ENCODE measurements at regions not wholly inside any gene's neighbourhood (a gene's known extent, or its start where the extent isn't known, plus 50 kb on each side); places are given as distances from the start of the nearest gene placed in this dataset.

GRCh38 chr2:180461761-180462160 is 454.7 kb upstream of the CWC22 start:
- DNase-seq (ENCODE audit: low read depth) = no peak

GRCh38 chr2:180456801-180457200 is 449.7 kb upstream of the CWC22 start:
- DNase-seq (ENCODE audit: low read depth) = no peak

GRCh38 chr2:180450841-180451240 is 443.7 kb upstream of the CWC22 start:
- DNase-seq (ENCODE audit: low read depth) = no peak

- no peak for DNase-seq (ENCODE audit: low read depth)
Observed at GRCh38 chr2:180449171-180449915, 442.2 kb upstream of the CWC22 start.

GRCh38 chr2:180446492-180446891 is 439.4 kb upstream of the CWC22 start:
- no peak for DNase-seq (ENCODE audit: low read depth)

- DNase-seq (ENCODE audit: low read depth) = no peak
Observed at GRCh38 chr2:180443888-180444287, 436.8 kb upstream of the CWC22 start.

- no peak for DNase-seq (ENCODE audit: low read depth)
Observed at GRCh38 chr2:180442860-180443644, 436.0 kb upstream of the CWC22 start.

GRCh38 chr2:180419212-180419611 is 412.1 kb upstream of the CWC22 start:
- DNase-seq (ENCODE audit: low read depth) = no peak

- DNase-seq (ENCODE audit: low read depth) = no peak
Observed at GRCh38 chr2:180416627-180417026, 409.5 kb upstream of the CWC22 start.

GRCh38 chr2:180413336-180413735 is 406.2 kb upstream of the CWC22 start:
- no peak for DNase-seq (ENCODE audit: low read depth)

- no peak for DNase-seq (ENCODE audit: low read depth)
Observed at GRCh38 chr2:180412219-180412618, 405.1 kb upstream of the CWC22 start.

GRCh38 chr2:180411661-180412060 is 404.6 kb upstream of the CWC22 start:
- DNase-seq (ENCODE audit: low read depth) = no peak

- DNase-seq (ENCODE audit: low read depth) = no peak
Observed at GRCh38 chr2:180406687-180407086, 399.6 kb upstream of the CWC22 start.

- no peak for DNase-seq (ENCODE audit: low read depth)
Observed at GRCh38 chr2:180405520-180405919, 398.4 kb upstream of the CWC22 start.

GRCh38 chr2:180394305-180394704 is 387.2 kb upstream of the CWC22 start:
- no peak for DNase-seq (ENCODE audit: low read depth)

- no peak for DNase-seq (ENCODE audit: low read depth)
Observed at GRCh38 chr2:180385601-180386201, 378.6 kb upstream of the CWC22 start.

- no peak for DNase-seq (ENCODE audit: low read depth)
Observed at GRCh38 chr2:180376066-180376465, 369.0 kb upstream of the CWC22 start.

GRCh38 chr2:180374502-180375281 is 367.6 kb upstream of the CWC22 start:
- DNase-seq (ENCODE audit: low read depth) = no peak

- DNase-seq (ENCODE audit: low read depth) = no peak
Observed at GRCh38 chr2:180370511-180371205, 363.6 kb upstream of the CWC22 start.

- DNase-seq (ENCODE audit: low read depth) = no peak
Observed at GRCh38 chr2:180368881-180369280, 361.8 kb upstream of the CWC22 start.

- DNase-seq (ENCODE audit: low read depth) = no peak
Observed at GRCh38 chr2:180367815-180368214, 360.7 kb upstream of the CWC22 start.

GRCh38 chr2:180366481-180366880 is 359.4 kb upstream of the CWC22 start:
- no peak for DNase-seq (ENCODE audit: low read depth)
